ENCODE measurements at regions not wholly inside any gene's neighbourhood (a gene's known extent, or its start where the extent isn't known, plus 50 kb on each side); places are given as distances from the start of the nearest gene placed in this dataset.
"Not testable (repeated sequence)": the region's sequence is repeated elsewhere in the genome, so short reads cannot be mapped to it uniquely, and the experiment has no call there.

GRCh38 chr2:150063931-150064548 lies 423.4 kb downstream of the RND3 start:
- intact Hi-C loops (cut with DNase I): no loop called here
- DNase-seq (no peak), FAIRE-seq (no peak), ATAC-seq (no peak)
- Histone ChIP-seq H3K27me3 (no peaks in the 10 kb centered on the region), H3K9me3 (no peaks in the 10 kb centered on the region), H3K36me3 (no peaks in the 10 kb centered on the region), H3K27ac (no peak overlapping the region), H3K4me3 (no peak overlapping the region), H3K4me1 (no peaks in the 10 kb centered on the region)
- 90 to 92% methylated on average over 6 of the region's 6 CpGs for WGBS, 2 donors
- no peak for TF ChIP-seq CTCF (IDR thresholded peaks at IDR 0.05)

GRCh38 chr2:150063432-150063889 lies 424.0 kb downstream of the RND3 start:
- H3K4me3 ChIP-seq: no peak overlapping the region
- FAIRE-seq: no peak
- ATAC-seq: no peak
- 92 to 93% methylated on average over 2 of the region's 2 CpGs for WGBS, 2 donors
- H3K36me3 ChIP-seq: no peaks in the 10 kb centered on the region
- H3K27ac ChIP-seq: no peak overlapping the region
- TF ChIP-seq CTCF (IDR thresholded peaks at IDR 0.05): no peak
- no peaks in the 10 kb centered on the region for H3K27me3 ChIP-seq
- intact Hi-C loops (cut with DNase I): no loop called here
- no peaks in the 10 kb centered on the region for H3K4me1 ChIP-seq
- no peak for DNase-seq
- H3K9me3 ChIP-seq: no peaks in the 10 kb centered on the region

GRCh38 chr2:150062416-150062815 lies 425.1 kb downstream of the RND3 start:
- DNase-seq (no peak), FAIRE-seq (no peak), ATAC-seq (peak in 1 of 4 donors; percentile 30)
- Histone ChIP-seq H3K27ac (no peak overlapping the region), H3K36me3 (no peaks in the 10 kb centered on the region), H3K4me1 (no peaks in the 10 kb centered on the region), H3K9me3 (no peaks in the 10 kb centered on the region), H3K4me3 (no peak overlapping the region), H3K27me3 (no peaks in the 10 kb centered on the region)
- intact Hi-C loops (cut with DNase I): no loop called here
- no peak for TF ChIP-seq CTCF (IDR thresholded peaks at IDR 0.05)
- WGBS, 2 donors: 78 to 85% methylated on average over 3 of the region's 3 CpGs

GRCh38 chr2:150060341-150060740 lies 427.1 kb downstream of the RND3 start:
- FAIRE-seq: no peak

GRCh38 chr2:150059676-150060075 lies 427.8 kb downstream of the RND3 start:
- ATAC-seq; intact Hi-C loops (cut with DNase I); DNase-seq; H3K27ac ChIP-seq; H3K27me3 ChIP-seq; H3K36me3 ChIP-seq; H3K9me3 ChIP-seq; H3K4me1 ChIP-seq; FAIRE-seq; H3K4me3 ChIP-seq: not testable (repeated sequence)
- WGBS, 2 donors: 95 to 98% methylated on average over 2 of the region's 2 CpGs

More at GRCh38 chr2:150060341-150060740, 427.1 kb downstream of the RND3 start:
- WGBS, 2 donors: 47 to 63% methylated on average over 1 of the region's 1 CpG
- ATAC-seq (no peak), DNase-seq (no peak)
- no peak overlapping the region for H3K4me3 ChIP-seq
- TF ChIP-seq CTCF (IDR thresholded peaks at IDR 0.05): no peak
- no peaks in the 10 kb centered on the region for H3K36me3 ChIP-seq
- H3K27ac ChIP-seq: no peak overlapping the region
- H3K4me1 ChIP-seq: no peaks in the 10 kb centered on the region
- no peaks in the 10 kb centered on the region for H3K27me3 ChIP-seq
- H3K9me3 ChIP-seq: no peaks in the 10 kb centered on the region
- intact Hi-C loops (cut with DNase I): no loop called here
